Activated CD8-positive, alpha-beta T cell treated with anti-CD3 and anti-CD28 coated beads for 36 hours (primary cell): ENCODE measurements at regions not wholly inside any gene's neighbourhood (a gene's known extent, or its start where the extent isn't known, plus 50 kb on each side); places are given as distances from the start of the nearest gene placed in this dataset.

Source experiments
- ATAC-seq: fragments of 200-7000 bp; cut with Tn5 transposase; one replicate; pipeline ENCODE4 v1.10.0; 2021; ENCODE audit warnings: mild to moderate bottlenecking, moderate library complexity
- CTCF ChIA-PET: fragments of 350-600 bp; sonication (Branson Sonifier 250); formaldehyde crosslinking; loops from one replicate; lab custom pipeline; 2021; ENCODE audit warnings: antibody characterized with exemption; lab: Charles Lee
- POLR2A ChIA-PET: fragments of 350-600 bp; sonication (Branson Sonifier 250); formaldehyde crosslinking; loops from one replicate; lab custom pipeline; 2021; ENCODE audit warnings: antibody characterized with exemption; lab: Charles Lee
- DNase-seq: peaks from one replicate; pipeline ENCODE4 v3.0.0-alpha.2; 2020
- H3K27ac Mint-ChIP-seq: one replicate; pipeline ENCODE4 v1.8.0; 2021; ENCODE audit warnings: mild to moderate bottlenecking, mixed read lengths
- H3K27me3 Mint-ChIP-seq: one replicate; pipeline ENCODE4 v1.8.0; 2021; ENCODE audit warnings: mixed read lengths
- H3K36me3 Mint-ChIP-seq: one replicate; pipeline ENCODE4 v1.8.0; 2021; ENCODE audit warnings: low read depth, mixed read lengths
- H3K4me1 Mint-ChIP-seq: one replicate; pipeline ENCODE4 v1.8.0; 2021; ENCODE audit warnings: low read depth, mixed read lengths
- H3K4me3 Mint-ChIP-seq: one replicate; pipeline ENCODE4 v1.8.0; 2021; ENCODE audit warnings: mild to moderate bottlenecking, moderate library complexity, mixed read lengths
- H3K9me3 Mint-ChIP-seq: one replicate; pipeline ENCODE4 v1.8.0; 2021; ENCODE audit warnings: mixed read lengths
- intact Hi-C: fragments of 100-400 bp; cut with micrococcal nuclease; formaldehyde crosslinking; loops from one replicate; pipeline ENCODE4 v1.10.0; 2022
- TF ChIP-seq, protein P1 (sequence below): fragments of 200-600 bp; IDR thresholded peaks from one replicate; pipeline ENCODE4 v1.8.0; 2022; ENCODE audit warnings: antibody characterized with exemption, mild to moderate bottlenecking

DNA sequence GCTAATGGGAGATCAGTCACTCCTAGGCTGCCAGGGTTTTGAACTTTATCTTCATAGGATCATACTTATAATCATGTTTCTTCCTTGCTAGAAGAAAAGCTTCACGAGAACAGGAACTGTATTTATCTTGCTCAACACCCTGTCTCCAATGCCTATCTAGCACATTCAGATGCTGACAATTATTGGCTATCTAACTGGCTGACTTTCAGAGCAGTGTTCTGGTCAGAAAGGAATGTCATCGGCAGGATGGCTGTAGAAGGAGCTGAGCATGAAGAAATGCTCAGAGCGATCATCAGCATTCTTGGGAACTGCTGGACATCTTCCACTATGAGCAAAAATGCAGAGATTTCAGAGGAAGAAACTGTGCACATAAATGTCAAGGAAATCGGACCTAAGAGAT lies 628.0 kb upstream of the NRSN1 start:
- H3K9me3 Mint-ChIP-seq, result no peaks in the 10 kb centered on the region

DNA sequence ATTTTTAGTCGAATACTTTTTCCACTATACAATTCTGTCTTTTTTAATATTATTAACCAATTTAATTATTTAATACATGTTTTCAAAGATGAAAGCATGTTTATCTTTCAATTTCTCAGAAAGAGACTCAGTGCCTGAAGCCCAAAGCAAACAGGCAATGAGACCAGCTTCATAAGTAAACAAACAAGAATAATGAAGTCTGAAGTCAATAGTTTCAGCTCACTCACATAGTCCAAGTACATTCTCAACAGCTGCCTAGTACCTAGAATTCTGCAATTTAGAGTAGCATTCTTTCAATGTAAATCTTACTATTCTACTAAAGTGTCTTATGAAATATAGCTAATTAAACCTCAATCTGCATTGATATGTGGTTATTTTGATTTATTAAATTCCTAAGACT lies 626.5 kb upstream of the NRSN1 start:
- Mint-ChIP-seq H3K4me3 (no peak overlapping the region), H3K27ac (no peak overlapping the region), H3K4me1 (no peaks in the 10 kb centered on the region), H3K36me3 (no peaks in the 10 kb centered on the region), H3K27me3 (no peaks in the 10 kb centered on the region), H3K9me3 (no peaks in the 10 kb centered on the region)
- intact Hi-C loops, result no loop called here
- CTCF ChIA-PET, result no interaction called here
- TF ChIP-seq, protein P1, sequence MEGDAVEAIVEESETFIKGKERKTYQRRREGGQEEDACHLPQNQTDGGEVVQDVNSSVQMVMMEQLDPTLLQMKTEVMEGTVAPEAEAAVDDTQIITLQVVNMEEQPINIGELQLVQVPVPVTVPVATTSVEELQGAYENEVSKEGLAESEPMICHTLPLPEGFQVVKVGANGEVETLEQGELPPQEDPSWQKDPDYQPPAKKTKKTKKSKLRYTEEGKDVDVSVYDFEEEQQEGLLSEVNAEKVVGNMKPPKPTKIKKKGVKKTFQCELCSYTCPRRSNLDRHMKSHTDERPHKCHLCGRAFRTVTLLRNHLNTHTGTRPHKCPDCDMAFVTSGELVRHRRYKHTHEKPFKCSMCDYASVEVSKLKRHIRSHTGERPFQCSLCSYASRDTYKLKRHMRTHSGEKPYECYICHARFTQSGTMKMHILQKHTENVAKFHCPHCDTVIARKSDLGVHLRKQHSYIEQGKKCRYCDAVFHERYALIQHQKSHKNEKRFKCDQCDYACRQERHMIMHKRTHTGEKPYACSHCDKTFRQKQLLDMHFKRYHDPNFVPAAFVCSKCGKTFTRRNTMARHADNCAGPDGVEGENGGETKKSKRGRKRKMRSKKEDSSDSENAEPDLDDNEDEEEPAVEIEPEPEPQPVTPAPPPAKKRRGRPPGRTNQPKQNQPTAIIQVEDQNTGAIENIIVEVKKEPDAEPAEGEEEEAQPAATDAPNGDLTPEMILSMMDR, result no peak
- POLR2A ChIA-PET, result no interaction called here
- ATAC-seq, result no peak
- no peak for DNase-seq

More for the DNA sequence above, 628.0 kb upstream of the NRSN1 start:
- no peak overlapping the region for H3K27ac Mint-ChIP-seq
- no peaks in the 10 kb centered on the region for H3K27me3 Mint-ChIP-seq
- ChIA-PET POLR2A (no interaction called here), CTCF (no interaction called here)
- H3K36me3 Mint-ChIP-seq, result no peaks in the 10 kb centered on the region
- H3K4me1 Mint-ChIP-seq, result no peaks in the 10 kb centered on the region
- no peak overlapping the region for H3K4me3 Mint-ChIP-seq
- ATAC-seq (no peak), DNase-seq (no peak)
- intact Hi-C loops, result no loop called here
- TF ChIP-seq, protein P1, result no peak

DNA sequence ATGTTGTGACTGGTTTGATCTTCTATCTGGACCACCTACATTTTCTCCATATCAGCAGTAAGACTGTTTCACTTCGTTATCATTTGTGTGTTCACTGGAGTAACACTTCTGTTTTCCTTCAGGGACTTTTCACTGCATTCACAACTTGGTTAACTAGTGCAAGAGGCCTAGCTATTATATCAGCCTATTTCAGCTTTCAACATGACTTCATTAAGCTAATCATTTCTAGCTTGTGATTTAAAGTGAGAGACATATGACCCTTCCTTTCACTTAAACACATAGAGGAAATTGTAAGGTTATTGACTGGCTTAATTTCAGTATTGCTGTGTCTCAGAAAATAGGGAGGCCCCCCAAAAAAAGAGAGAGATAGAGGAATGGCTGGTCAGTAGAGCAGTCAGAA lies 622.8 kb upstream of the NRSN1 start:
- peaks cover 2% of the 10 kb centered on the region for H3K9me3 Mint-ChIP-seq
- H3K4me3 Mint-ChIP-seq, result no peak overlapping the region
- no peaks in the 10 kb centered on the region for H3K36me3 Mint-ChIP-seq
- CTCF ChIA-PET, result no interaction called here
- ATAC-seq (no peak), DNase-seq (no peak)
- H3K27me3 Mint-ChIP-seq, result no peaks in the 10 kb centered on the region
- no peak overlapping the region for H3K27ac Mint-ChIP-seq
- POLR2A ChIA-PET, result no interaction called here
- intact Hi-C loops, result no loop called here
- H3K4me1 Mint-ChIP-seq, result no peaks in the 10 kb centered on the region
- TF ChIP-seq, protein P1, result no peak

DNA sequence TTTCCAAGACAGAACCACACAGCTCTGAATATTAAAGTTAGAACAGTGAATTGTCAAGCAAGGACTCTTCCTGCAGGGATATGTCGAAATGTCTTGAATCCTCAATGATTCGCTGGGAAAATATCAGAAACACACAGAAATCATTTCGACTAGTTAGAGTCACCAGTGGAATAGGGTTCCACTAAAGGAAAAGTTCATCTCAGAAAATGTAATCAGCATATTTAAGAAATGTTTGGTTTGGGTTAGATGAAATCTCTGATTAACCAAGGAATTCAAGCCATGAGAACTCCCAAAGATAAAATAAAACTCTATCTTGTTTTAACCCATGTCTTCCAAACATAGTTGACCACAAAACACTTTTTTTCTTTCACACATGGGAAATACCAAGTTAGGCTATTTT lies 621.0 kb upstream of the NRSN1 start:
- Mint-ChIP-seq H3K4me1 (no peaks in the 10 kb centered on the region), H3K36me3 (no peaks in the 10 kb centered on the region), H3K27ac (no peak overlapping the region), H3K27me3 (no peaks in the 10 kb centered on the region), H3K4me3 (no peak overlapping the region), H3K9me3 (peaks cover 3% of the 10 kb centered on the region)
- no peak for ATAC-seq
- no peak for DNase-seq
- intact Hi-C loops, result no loop called here
- POLR2A ChIA-PET, result no interaction called here
- CTCF ChIA-PET, result no interaction called here
- TF ChIP-seq, protein P1, result no peak

DNA sequence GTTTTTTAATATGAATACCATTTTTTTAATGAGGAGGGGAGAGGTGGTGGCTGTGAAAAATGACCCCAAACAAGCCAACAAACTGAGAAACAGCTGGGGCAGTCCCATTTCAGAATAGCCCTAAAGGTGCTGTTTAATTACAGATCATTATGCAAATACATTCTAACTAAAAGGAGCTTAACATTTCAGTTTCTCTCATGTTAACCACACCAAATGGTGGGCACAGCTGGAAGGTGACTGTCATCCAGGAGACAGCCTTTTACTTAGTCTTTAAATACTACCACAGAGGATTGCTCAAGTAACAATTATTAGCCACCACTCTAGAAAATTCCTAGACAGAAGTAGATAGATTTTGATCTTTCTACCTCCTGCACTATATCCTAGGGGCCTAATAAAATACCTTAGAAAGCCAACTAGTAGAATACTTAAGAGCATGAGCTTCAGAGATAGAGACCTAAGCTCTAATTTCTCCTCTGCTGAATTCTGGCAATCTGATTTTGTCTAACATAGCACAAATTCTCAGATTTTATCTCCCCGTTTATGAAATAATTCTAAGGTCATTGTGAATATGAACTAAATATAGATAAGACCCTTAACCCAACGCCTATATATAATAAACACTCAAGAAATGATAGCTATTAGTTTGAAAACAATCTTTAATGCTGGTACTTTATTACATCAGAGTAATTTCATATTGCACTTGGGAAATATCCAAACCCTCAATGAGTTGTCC lies 615.1 kb upstream of the NRSN1 start:
- no peak overlapping the region for H3K27ac Mint-ChIP-seq
- intact Hi-C loops, result no loop called here
- peaks cover 3% of the 10 kb centered on the region for H3K9me3 Mint-ChIP-seq
- ChIA-PET POLR2A (no interaction called here), CTCF (no interaction called here)
- no peaks in the 10 kb centered on the region for H3K27me3 Mint-ChIP-seq
- no peak for ATAC-seq
- no peaks in the 10 kb centered on the region for H3K4me1 Mint-ChIP-seq
- H3K36me3 Mint-ChIP-seq, result no peaks in the 10 kb centered on the region
- TF ChIP-seq, protein P1, result no peak
- no peak overlapping the region for H3K4me3 Mint-ChIP-seq
- DNase-seq, result no peak
